HG03025 (cell line): ENCODE measurements at regions not wholly inside any gene's neighbourhood (a gene's known extent, or its start where the extent isn't known, plus 50 kb on each side); places are given as distances from the start of the nearest gene placed in this dataset.

ENCODE experiments used
- ATAC-seq: cut with Tn5 transposase; IDR thresholded peaks from one replicate; pipeline ENCODE4 v1.9.1; 2021; ENCODE audit warnings: mild to moderate bottlenecking, moderate library complexity; ENCODE audit not compliant: unreplicated experiment, low FRiP score

DNA sequence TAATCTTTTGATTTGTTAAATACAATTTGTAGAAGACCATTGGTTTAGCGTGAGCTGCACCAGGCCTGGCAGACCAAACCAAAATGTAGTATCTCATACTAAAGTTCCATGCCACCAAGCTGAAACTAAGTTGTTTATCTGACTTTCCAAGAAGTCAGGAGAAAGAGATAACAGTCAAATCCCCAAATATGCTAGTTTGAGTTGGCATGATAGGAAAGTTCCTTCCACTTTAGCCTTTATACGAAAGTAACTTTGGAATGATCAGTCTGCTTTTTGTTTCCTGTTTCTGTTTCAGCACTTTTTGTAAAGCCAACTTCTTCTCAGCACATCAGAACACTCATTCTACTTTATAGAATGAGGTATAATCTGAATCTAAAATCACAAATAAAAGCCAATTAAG is 449.2 kb downstream of the GRXCR1 start:
- no peak for ATAC-seq

DNA sequence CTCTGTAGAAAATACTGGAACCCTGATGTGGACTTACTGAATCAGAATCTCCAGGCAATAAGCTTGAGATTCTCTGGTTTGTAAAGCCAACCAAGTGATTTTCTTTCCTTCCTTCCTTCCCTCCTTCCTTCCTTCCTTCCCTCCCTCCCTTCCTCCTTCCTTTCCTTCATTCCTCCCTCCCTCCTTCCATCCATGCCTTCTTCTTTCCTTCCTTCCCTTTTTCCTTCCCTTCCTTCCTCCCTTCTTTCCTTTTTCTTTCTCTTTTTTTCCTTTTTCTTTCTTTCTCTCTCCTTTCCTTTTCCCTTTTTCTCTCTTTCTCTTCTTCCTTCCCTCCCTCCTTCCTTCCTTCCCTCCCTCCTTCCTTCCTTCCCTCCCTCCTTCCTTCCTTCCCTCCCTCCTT is 450.8 kb downstream of the GRXCR1 start:
- ATAC-seq: no peak

DNA sequence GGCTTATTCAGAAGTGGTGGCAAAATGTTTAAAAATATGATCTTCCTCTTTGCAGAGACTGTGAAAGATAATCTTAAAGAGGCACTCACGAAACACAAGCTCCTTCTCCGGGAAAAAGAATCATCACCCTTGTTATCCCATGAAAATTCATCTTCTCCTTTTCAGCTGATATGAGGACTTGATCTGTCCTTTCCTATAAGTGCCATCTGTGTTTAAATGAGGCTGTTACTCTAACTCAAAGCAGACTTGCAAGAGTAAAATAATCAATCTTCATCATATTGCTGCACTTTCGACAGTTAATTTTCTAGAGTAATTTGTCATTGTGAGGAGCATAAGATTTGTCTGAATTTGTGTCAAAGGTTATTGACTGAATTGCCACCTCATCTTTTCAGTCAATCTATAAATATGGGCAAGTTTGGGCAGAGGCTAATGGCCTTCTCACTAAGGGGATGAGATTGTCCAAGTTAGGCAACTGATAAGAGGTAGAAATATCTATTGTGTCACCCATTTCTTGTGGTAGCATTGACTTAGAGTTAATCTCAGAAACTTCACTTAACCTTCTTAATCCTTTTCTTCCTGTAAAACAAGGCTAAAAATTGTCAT is 452.9 kb downstream of the GRXCR1 start:
- ATAC-seq: no peak

DNA sequence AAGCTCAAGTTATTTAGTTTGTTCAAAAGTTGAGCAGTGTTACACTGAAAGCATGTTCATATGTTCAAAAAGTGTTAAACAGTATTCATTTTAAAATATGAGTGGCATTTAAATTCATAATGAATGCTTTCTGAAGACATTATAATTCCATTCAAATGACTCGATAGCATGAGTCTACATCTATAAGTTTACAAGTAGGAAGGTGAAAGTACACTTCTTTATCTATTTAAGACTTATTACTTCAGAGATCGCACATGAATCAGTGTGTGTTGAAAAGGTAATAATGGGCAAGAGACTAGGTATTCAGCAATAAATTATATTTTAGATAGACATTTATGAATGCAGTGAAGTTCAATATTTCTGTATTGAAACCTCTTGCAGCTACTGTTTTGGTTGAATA is 456.1 kb downstream of the GRXCR1 start:
- no peak for ATAC-seq

DNA sequence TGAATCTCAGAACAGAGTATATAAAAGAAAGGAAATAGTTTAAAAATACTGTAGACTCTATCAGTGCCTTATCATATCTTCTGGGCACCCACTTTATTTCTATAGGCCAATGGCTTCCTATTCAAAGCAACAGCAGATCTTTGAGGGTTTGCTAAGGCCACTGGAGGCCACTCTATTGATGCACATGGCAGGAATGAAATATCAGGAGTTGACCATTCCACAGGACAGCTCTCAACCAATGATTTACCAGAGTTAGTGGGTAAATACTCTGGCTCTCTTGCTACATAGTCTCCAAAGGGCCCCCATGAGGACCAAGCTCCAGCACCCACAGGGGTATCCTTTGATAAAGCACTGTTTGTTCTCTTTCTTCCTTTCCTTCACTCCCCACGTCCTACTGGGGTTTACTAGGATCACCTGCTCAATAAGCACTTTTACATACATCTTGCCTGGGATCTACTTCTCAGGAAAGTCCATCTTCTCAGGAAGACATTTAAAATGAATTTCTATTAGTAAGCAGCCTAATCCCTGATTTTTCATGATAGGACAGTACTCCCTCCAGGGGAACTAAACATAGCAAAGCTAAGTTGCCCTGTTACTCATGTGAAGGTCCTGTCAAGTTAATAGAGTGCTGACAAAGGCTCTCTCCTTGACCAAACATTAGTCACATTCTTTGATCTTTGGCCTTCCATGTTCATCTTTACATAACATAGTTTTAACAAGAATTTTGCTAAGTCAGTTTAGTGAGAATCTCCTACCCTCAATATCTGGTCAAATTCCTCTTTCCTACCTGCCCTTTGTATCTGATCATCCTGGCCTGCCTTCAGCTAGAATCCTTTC is 459.7 kb downstream of the GRXCR1 start:
- no peak for ATAC-seq

GRCh38 chr4:43352859-43353258 is 460.3 kb downstream of the GRXCR1 start:
- no peak for ATAC-seq

DNA sequence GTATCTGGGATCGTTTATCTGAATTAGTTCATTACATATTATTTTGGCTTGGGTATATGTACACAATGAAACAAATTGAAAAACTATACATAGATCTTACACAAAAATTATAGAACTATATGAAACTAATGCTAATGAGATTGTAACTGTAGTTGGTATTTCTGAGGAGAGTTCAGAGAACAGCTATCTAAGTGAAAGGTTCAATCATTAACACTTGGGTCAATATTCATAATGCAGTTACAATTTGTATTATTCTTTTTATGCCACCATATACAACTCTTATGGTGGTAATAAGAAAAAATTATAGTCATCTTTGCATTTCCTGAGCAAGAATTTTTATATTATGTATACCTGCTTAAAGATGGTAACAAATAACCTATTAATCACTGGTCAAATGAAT is 461.0 kb downstream of the GRXCR1 start:
- ATAC-seq: no peak

- no peak for ATAC-seq
Measured at GRCh38 chr4:43356786-43357185, 464.3 kb downstream of the GRXCR1 start.

DNA sequence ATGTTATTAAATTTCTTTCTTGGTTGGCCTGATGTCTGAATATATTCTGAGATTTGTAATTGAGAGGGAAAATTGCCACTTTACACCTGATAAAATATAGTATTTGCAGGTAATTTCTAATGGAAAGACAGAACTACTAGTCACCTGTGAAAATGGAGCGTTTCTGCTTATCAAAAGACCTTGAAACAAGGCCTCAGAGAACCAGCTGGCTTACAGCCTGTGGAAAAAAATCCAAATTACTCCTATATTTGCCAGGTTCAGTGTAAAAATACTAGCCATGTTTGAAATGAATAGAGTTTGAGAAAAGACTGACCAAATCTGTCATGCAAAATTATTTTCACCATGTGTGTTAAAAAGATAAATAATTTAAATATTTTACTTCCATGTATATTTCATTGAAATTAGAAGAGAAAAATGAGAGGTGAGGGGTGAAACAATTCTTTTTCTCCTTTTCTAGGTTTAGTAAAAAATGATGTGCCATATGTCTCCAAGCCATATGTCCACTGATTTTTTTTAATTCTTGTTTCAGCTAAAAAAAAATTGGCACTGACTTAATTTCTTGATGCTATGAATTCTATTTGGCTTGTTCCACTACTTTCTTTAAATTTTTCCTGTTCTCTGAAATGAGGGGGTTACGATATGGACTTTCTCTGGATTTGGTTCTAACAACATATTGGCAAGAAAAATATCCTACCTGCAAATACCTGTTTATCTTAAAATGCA is 464.9 kb downstream of the GRXCR1 start:
- no peak for ATAC-seq

DNA sequence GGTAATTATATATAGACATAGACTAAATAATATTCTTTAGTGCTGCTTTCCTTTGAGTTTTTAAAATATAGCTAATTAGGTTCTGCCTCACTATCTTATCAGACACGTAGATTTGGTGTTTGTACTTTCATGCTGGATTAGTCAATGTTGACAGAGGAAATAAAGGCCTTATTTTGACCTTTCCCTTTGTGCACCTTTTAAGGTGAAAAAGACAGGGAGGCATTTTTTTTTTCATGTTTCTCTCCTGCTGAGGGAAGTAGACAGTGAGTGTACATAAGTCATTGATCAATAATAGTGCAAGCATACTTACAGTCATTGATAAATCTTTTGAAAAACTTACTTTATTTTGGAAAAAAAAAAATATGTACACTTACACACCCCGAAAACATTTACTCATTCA is 467.8 kb downstream of the GRXCR1 start:
- ATAC-seq: no peak

DNA sequence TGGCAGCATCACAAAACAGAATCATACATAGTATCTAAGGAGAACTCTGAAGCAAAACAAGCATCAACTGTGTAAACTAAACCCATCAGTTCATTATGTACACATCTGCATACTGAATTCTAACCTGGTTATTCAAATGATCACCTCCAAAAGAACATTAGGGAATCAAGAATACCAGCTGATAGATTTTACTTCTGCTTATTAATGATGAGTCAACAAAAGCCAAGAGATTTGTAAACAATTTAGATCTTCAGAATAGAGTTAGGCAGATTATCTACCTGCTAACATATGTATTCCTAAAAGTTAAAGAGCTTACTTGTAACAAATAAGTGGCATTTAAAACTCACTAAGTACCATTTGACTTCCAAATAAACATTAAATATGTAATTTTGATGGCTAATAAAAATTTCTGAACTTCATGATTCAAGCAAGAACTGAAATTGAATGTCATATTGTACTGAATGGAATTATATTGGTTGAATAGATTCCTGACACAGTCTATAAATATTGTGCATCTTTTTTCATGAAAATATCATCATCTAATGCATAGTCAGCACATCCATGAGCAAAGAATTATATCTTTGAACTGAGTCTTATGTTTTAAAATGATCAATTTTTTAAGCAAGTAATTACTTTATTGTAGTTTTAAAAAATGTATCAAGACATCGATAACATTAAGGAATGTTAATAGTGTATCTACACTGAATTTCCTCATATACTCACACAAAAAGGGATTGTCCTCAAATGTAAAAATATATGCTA is 470.5 kb downstream of the GRXCR1 start:
- no peak for ATAC-seq

DNA sequence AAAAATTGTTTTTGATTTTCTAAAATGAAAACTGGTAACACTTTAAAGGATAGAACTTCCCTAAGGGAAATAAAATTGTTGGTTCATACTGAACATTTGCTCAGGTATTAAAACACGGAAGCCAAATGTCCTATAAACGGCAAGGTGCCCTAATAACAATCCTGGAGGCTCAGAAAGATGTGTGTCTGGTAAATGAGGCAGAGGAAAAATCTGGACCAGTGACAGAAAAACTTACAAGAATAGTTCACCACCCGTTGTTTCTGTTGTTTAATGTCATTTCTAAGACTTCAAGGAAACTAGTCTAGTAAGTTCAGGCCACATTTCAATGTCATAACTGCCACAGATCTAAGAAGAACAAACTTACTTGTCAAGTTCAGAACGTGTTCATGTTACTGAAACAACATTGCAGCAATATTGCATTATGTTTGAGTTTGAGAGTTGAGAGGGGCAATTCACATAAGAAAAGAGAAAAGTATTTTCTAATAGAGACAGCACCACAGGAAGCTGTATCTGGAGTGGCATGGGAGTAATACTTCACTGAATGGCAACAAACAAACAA is 476.6 kb downstream of the GRXCR1 start:
- no peak for ATAC-seq

- no peak for ATAC-seq
Measured at GRCh38 chr4:43373201-43373600, 480.7 kb downstream of the GRXCR1 start.

- ATAC-seq: no peak
Measured at GRCh38 chr4:43374216-43374751, 481.8 kb downstream of the GRXCR1 start.

DNA sequence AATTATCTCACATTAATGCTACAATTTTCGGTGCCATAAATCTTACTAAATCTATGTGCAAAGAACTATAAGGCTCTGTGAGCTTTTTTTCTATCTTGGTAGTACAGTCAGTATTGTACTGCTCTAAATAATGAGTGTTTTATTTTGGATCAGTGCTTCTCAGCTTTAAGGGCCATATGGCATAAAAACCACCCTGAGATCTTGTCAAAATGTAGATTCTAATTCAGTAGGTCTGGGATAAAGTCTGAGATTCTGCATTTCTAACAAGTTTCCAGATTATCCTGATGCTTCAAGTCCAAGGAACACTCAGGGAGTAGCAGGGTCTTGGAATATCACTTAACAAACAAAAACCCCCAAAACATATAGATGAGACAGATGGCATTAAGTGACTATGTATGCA is 486.5 kb downstream of the GRXCR1 start:
- no peak for ATAC-seq

DNA sequence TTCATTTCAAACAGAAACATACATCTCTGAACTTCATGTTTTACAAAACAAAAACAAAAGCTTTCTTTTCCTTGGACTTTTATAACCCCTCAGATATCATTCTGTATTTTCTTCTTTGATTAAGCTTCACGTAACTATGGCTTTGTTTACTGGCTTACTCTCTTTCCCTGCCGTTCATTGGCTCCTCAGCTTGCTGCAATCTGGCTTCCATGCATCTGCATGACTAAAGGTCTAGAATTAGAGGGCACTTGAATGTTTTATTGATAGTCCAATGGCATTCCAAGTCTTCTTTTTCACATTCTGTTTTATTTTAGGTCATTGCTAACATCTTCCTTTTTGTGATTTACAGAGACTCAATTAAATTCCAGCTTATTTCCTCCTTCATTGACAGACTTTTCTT is 487.6 kb downstream of the GRXCR1 start:
- ATAC-seq: no peak

DNA sequence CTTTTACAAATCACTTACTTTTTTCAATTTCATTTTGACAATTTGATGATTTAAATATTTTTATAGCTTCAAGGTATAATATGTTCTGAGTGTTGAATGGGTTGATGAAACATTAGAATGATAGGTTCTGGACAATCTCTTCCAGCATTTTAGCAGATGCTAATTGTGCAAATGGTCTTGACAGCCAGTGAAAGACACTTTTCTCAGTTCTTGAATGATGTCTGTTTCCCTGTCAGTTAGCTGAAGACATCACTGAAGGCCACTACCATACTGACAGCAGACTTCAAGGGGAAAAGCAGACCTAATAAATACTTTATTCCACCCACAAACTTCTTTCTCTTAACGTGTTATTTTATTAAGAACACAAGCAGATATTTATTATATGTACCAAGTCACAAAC is 498.6 kb downstream of the GRXCR1 start:
- ATAC-seq: no peak

- no peak for ATAC-seq
Measured at GRCh38 chr4:43394976-43395375, 502.5 kb downstream of the GRXCR1 start.

DNA sequence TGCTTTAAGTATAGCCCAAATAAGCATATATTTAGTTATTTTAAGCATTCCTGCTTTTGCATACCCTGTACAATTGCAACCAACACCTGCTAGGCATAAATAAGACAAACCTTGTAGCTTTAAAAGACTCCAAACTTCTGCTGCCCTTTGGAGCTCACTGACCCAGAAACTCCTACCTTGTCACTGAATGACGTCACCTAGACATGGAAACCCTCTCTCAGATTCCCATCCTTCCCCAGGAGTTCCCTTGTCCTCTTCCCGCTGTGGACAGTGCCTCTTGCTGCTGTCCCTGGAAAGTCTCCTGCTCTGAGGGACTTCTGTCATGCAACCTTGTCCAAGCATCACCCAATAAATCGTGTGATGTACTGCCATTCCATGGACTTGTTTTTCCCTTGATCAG is 507.2 kb downstream of the GRXCR1 start:
- ATAC-seq: no peak

- ATAC-seq: no peak
Measured at GRCh38 chr4:43402393-43402792, 509.9 kb downstream of the GRXCR1 start.
